A549 (cell line): ENCODE measurements at regions not wholly inside any gene's neighbourhood (a gene's known extent, or its start where the extent isn't known, plus 50 kb on each side); places are given as distances from the start of the nearest gene placed in this dataset.

ENCODE experiments used
- ATAC-seq, 2 experiments: fragments of 200-7000 bp in 1 of 2; fragments of >200 bp in 1 of 2; cut with Nextera tagmentation in 1 of 2; cut with Tn5 transposase in 1 of 2; 3 replicates each; pipeline versions ENCODE4 v1.8.0 to v1.9.1; 2018 to 2020; ENCODE audit warnings: mild to moderate bottlenecking in 1 of 2, moderate library complexity in 1 of 2
- CTCF ChIA-PET: fragments of 300-600 bp; sonication (Branson Sonifier 250); formaldehyde crosslinking; extraction: SDS; loops from one replicate; lab custom pipeline; 2021; ENCODE audit warnings: antibody characterized with exemption, inconsistent platforms; lab: Yijun Ruan, JAX
- POLR2A ChIA-PET: fragments of 350-600 bp; formaldehyde crosslinking; extraction: SDS; loops from one replicate; lab custom pipeline; 2021; ENCODE audit warnings: antibody characterized with exemption, inconsistent platforms; lab: Yijun Ruan, JAX
- DNase-seq, 2 experiments: peaks; one replicate each; pipeline versions ENCODE4 v3.0.0 to v3.0.0-alpha.2; 2011 to 2016; ENCODE audit warnings: low read depth in 1 of 2, low spot score in 1 of 2
- FAIRE-seq: peaks from 2 replicates; lab custom pipeline; 2011; peaks lifted over from hg19 to GRCh38; lab: Jason Lieb, UNC
- H3K27ac ChIP-seq, 2 experiments: fragments of >200 bp; sonication (Bioruptor Twin); formaldehyde crosslinking; 3 replicates each; pipeline ENCODE4 v1.5.1; 2016 to 2017
- H3K4me1 ChIP-seq: fragments of >200 bp; sonication (Bioruptor Twin); formaldehyde crosslinking; 3 replicates; pipeline ENCODE4 v1.6.1; 2016
- H3K4me2 ChIP-seq: fragments of >200 bp; sonication (Bioruptor Twin); formaldehyde crosslinking; 3 replicates; pipeline ENCODE4 v1.6.1; 2016
- H3K4me3 ChIP-seq: fragments of >200 bp; sonication (Bioruptor Twin); formaldehyde crosslinking; 3 replicates; pipeline ENCODE4 v1.5.1; 2016
- H3K9me3 ChIP-seq: fragments of >200 bp; sonication (Bioruptor Twin); formaldehyde crosslinking; 3 replicates; pipeline ENCODE4 v1.6.1; 2016
- CBX8 ChIP-seq: fragments of 200-600 bp; sonication (generic); IDR thresholded peaks from 2 replicates; pipeline ENCODE4 v1.6.1; 2016
- CHD4 ChIP-seq: fragments of 200-600 bp; sonication (generic); IDR thresholded peaks from 2 replicates; pipeline ENCODE4 v1.6.1; 2016; ENCODE audit warnings: antibody characterized with exemption, mild to moderate bottlenecking, borderline replicate concordance
- FOSL2 ChIP-seq, 2 experiments: fragments of 450-650 bp in 1 of 2; fragments of >200 bp in 1 of 2; sonication (Bioruptor Twin) in 1 of 2; formaldehyde crosslinking; IDR thresholded peaks; 2 replicates each; pipeline versions ENCODE4 v1.5.0 to v1.6.1; 2016 to 2020; ENCODE audit warnings: mild to moderate bottlenecking in 1 of 2, moderate library complexity in 1 of 2
- HDAC2 ChIP-seq: fragments of 200-600 bp; sonication (generic); IDR thresholded peaks from 2 replicates; pipeline ENCODE4 v1.6.1; 2016
- HOXA7 ChIP-seq: fragments of 250-450 bp; sonication (Bioruptor Pico); IDR thresholded peaks from 2 replicates; pipeline ENCODE4 v1.5.0; 2020; ENCODE audit warnings: mild to moderate bottlenecking, moderate library complexity
- KDM5A ChIP-seq: fragments of 200-600 bp; sonication (generic); IDR thresholded peaks from 2 replicates; pipeline ENCODE4 v1.6.1; 2016; ENCODE audit warnings: antibody characterized with exemption, mild to moderate bottlenecking
- MYC ChIP-seq: IDR thresholded peaks from 2 replicates; pipeline ENCODE4 v1.6.1; 2012; ENCODE audit warnings: mild to moderate bottlenecking, inconsistent platforms, low read length, improper control_type of control experiment, borderline replicate concordance
- NFE2L2 ChIP-seq: fragments of 150-350 bp; conservative IDR thresholded peaks from 2 replicates; pipeline ENCODE4 v1.6.1; 2014; ENCODE audit warnings: low read length
- NR3C1 ChIP-seq: fragments of >200 bp; sonication (Bioruptor Twin); formaldehyde crosslinking; IDR thresholded peaks from 3 replicates; pipeline ENCODE4 v1.6.1; 2017
- RAD21 ChIP-seq, 2 experiments: fragments of >200 bp in 1 of 2; sonication (Bioruptor Twin) in 1 of 2; formaldehyde crosslinking in 1 of 2; IDR thresholded peaks in 1 of 2; conservative IDR thresholded peaks in 1 of 2; 2 replicates in 1 of 2; 3 replicates in 1 of 2; pipeline ENCODE4 v1.6.1; 2012 to 2018; ENCODE audit warnings: inconsistent platforms in 1 of 2
- RARB ChIP-seq: fragments of 250-450 bp; sonication (Bioruptor Pico); IDR thresholded peaks from 2 replicates; pipeline ENCODE4 v1.8.0; 2021; ENCODE audit warnings: mild to moderate bottlenecking, moderate library complexity
- SMC3 ChIP-seq: fragments of >200 bp; sonication (Bioruptor Twin); formaldehyde crosslinking; IDR thresholded peaks from 3 replicates; pipeline ENCODE4 v1.6.1; 2018; ENCODE audit warnings: inconsistent platforms
- SREBF2 ChIP-seq: fragments of 450-650 bp; IDR thresholded peaks from 2 replicates; pipeline ENCODE4 v1.6.1; 2014; ENCODE audit warnings: mild to moderate bottlenecking, moderate library complexity
- TFCP2L1 ChIP-seq: fragments of 250-450 bp; sonication (Bioruptor Pico); IDR thresholded peaks from 2 replicates; pipeline ENCODE4 v1.5.0; 2021; ENCODE audit warnings: mild to moderate bottlenecking
- ZSCAN20 ChIP-seq: fragments of 250-450 bp; sonication (Bioruptor Pico); IDR thresholded peaks from 2 replicates; pipeline ENCODE4 v1.8.0; 2022; ENCODE audit warnings: mild to moderate bottlenecking, moderate library complexity
- WGBS: methylation state at CpG from one replicate; pipeline ENCODE4 v1.1.6; 2017; ENCODE audit errors: missing lambda C conversion rate; 5-methylcytosine and 5-hydroxymethylcytosine counted together
- TF ChIP-seq, protein P1 (sequence below): fragments of 150-350 bp; IDR thresholded peaks from 2 replicates; pipeline ENCODE4 v1.6.1; 2014; ENCODE audit warnings: low read depth, mild to moderate bottlenecking, low read length
- TF ChIP-seq, protein P2 (sequence below): fragments of 250-450 bp; sonication (Bioruptor Pico); IDR thresholded peaks from 2 replicates; pipeline ENCODE4 v1.5.0; 2020; ENCODE audit warnings: low read depth, mild to moderate bottlenecking, moderate library complexity
- TF ChIP-seq, protein P3 (sequence below): fragments of 250-450 bp; sonication (Bioruptor Pico); IDR thresholded peaks from 2 replicates; pipeline ENCODE4 v1.5.0; 2021; ENCODE audit warnings: mild to moderate bottlenecking, moderate library complexity, borderline replicate concordance
- TF ChIP-seq, protein P4 (sequence below): fragments of 200-600 bp; sonication (generic); IDR thresholded peaks from 2 replicates; pipeline ENCODE4 v1.6.1; 2016; ENCODE audit warnings: antibody characterized with exemption, mild to moderate bottlenecking, moderate library complexity
- TF ChIP-seq, protein P5 (sequence below): IDR thresholded peaks from 2 replicates; pipeline ENCODE4 v1.6.1; 2012

DNA sequence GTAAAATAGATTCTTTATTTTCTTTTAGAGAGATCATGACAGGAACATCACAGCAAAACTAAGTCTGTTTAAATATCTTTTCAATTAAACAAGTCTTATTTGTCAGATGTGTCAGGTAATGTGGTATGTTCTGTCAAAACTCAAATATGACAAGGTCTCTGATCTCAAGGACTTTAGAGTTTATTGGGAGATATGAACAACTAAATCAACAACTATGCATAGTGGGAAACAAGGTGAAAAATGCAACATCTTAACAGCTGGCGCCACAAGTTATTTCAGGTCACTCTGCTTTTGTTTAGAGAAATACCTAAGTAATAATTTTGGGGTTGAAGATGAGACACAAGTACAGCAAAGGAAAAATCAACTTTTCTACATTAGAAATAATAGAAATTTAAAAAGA lies 779.4 kb upstream of the ADGRL4 start (continued):
- TF ChIP-seq, protein P1, sequence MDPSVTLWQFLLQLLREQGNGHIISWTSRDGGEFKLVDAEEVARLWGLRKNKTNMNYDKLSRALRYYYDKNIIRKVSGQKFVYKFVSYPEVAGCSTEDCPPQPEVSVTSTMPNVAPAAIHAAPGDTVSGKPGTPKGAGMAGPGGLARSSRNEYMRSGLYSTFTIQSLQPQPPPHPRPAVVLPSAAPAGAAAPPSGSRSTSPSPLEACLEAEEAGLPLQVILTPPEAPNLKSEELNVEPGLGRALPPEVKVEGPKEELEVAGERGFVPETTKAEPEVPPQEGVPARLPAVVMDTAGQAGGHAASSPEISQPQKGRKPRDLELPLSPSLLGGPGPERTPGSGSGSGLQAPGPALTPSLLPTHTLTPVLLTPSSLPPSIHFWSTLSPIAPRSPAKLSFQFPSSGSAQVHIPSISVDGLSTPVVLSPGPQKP, result no peak
- TF ChIP-seq MYC, result no peak

DNA sequence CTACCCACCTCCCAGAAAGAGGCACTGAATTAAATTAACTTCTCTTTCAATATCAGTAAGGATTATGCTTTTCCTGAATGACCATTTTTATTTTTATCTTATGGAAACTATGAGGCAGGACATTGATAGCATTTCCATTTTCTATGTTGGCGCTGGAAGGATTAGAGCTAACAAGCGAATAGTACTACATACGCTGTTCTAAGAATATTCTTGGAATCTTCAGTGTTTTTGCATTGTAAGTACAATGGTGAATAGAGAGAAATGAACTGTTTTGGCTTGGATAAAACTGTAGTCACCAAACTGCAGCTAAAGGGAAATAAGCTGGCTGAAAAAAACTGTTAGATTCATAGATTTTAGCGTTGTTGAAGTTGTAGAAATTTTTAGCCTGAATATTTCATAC lies 779.0 kb upstream of the ADGRL4 start:
- 59% methylated on average over 4 of the region's 4 CpGs for WGBS
- TF ChIP-seq HDAC2 (no peak), CHD4 (no peak), KDM5A (no peak), MYC (no peak), ZSCAN20 (CRISPR knock-in tag) (no peak), SREBF2 (no peak), SMC3 (no peak), CBX8 (no peak), RARB (no peak), FOSL2 (IDR thresholded peaks at IDR 0.05) (no peak), FOSL2 (CRISPR knock-in tag; IDR thresholded peaks at IDR 0.05) (no peak)
- TF ChIP-seq, protein P2, sequence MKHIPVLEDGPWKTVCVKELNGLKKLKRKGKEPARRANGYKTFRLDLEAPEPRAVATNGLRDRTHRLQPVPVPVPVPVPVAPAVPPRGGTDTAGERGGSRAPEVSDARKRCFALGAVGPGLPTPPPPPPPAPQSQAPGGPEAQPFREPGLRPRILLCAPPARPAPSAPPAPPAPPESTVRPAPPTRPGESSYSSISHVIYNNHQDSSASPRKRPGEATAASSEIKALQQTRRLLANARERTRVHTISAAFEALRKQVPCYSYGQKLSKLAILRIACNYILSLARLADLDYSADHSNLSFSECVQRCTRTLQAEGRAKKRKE (CRISPR knock-in tag), result no peak
- TF ChIP-seq, protein P3, sequence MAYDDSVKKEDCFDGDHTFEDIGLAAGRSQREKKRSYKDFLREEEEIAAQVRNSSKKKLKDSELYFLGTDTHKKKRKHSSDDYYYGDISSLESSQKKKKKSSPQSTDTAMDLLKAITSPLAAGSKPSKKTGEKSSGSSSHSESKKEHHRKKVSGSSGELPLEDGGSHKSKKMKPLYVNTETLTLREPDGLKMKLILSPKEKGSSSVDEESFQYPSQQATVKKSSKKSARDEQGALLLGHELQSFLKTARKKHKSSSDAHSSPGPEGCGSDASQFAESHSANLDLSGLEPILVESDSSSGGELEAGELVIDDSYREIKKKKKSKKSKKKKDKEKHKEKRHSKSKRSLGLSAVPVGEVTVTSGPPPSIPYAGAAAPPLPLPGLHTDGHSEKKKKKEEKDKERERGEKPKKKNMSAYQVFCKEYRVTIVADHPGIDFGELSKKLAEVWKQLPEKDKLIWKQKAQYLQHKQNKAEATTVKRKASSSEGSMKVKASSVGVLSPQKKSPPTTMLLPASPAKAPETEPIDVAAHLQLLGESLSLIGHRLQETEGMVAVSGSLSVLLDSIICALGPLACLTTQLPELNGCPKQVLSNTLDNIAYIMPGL (CRISPR knock-in tag), result no peak
- TF ChIP-seq, protein P4, sequence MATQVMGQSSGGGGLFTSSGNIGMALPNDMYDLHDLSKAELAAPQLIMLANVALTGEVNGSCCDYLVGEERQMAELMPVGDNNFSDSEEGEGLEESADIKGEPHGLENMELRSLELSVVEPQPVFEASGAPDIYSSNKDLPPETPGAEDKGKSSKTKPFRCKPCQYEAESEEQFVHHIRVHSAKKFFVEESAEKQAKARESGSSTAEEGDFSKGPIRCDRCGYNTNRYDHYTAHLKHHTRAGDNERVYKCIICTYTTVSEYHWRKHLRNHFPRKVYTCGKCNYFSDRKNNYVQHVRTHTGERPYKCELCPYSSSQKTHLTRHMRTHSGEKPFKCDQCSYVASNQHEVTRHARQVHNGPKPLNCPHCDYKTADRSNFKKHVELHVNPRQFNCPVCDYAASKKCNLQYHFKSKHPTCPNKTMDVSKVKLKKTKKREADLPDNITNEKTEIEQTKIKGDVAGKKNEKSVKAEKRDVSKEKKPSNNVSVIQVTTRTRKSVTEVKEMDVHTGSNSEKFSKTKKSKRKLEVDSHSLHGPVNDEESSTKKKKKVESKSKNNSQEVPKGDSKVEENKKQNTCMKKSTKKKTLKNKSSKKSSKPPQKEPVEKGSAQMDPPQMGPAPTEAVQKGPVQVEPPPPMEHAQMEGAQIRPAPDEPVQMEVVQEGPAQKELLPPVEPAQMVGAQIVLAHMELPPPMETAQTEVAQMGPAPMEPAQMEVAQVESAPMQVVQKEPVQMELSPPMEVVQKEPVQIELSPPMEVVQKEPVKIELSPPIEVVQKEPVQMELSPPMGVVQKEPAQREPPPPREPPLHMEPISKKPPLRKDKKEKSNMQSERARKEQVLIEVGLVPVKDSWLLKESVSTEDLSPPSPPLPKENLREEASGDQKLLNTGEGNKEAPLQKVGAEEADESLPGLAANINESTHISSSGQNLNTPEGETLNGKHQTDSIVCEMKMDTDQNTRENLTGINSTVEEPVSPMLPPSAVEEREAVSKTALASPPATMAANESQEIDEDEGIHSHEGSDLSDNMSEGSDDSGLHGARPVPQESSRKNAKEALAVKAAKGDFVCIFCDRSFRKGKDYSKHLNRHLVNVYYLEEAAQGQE, result no peak
- ChIA-PET POLR2A (no interaction called here), CTCF (no interaction called here)
- Histone ChIP-seq H3K4me2 (no peak overlapping the region), H3K27ac (no peak overlapping the region), H3K9me3 (no peaks in the 10 kb centered on the region), H3K4me1 (no peaks in the 10 kb centered on the region), H3K4me3 (no peak overlapping the region)
- ATAC-seq (no peak), FAIRE-seq (no peak), DNase-seq (no peak)

DNA sequence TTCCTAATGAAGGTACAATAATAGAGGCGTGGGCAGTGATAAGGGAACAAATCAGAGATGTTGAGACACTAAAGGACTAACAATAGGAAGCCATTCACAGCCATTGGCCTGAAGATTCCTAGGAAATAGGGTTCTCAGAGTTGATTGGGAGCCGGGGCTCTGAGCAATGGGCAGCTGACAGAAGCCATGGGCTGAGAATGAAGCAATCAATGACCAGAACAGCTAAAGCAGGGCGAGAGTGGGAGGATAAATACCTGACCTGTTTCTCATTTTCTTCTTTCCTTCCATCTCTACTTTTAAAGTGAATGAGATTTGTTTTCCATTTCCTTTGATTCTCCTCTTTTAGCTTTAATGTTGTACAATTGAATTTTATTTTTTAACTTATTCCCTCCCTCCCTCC lies 774.7 kb upstream of the ADGRL4 start:
- no peaks in the 10 kb centered on the region for H3K4me1 ChIP-seq
- no peak for DNase-seq
- POLR2A ChIA-PET, result no interaction called here
- TF ChIP-seq HOXA7 (CRISPR knock-in tag) (no peak), NR3C1 (no peak), RAD21 (conservative IDR thresholded peaks at IDR 0.05 in 1 of 2, IDR thresholded peaks at IDR 0.05 in 1 of 2) (no peak), MYC (no peak), CHD4 (no peak), NFE2L2 (no peak), TFCP2L1 (CRISPR knock-in tag) (no peak)
- TF ChIP-seq, protein P5, sequence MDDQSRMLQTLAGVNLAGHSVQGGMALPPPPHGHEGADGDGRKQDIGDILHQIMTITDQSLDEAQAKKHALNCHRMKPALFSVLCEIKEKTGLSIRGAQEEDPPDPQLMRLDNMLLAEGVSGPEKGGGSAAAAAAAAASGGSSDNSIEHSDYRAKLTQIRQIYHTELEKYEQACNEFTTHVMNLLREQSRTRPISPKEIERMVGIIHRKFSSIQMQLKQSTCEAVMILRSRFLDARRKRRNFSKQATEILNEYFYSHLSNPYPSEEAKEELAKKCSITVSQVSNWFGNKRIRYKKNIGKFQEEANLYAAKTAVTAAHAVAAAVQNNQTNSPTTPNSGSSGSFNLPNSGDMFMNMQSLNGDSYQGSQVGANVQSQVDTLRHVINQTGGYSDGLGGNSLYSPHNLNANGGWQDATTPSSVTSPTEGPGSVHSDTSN, result no peak
- WGBS, result 8% methylated on average over 3 of the region's 3 CpGs
- ATAC-seq, result no peak
- CTCF ChIA-PET, result no interaction called here
- FAIRE-seq, result no peak
- H3K9me3 ChIP-seq, result no peaks in the 10 kb centered on the region
- H3K4me3 ChIP-seq, result no peak overlapping the region
- no peak overlapping the region for H3K4me2 ChIP-seq
- H3K27ac ChIP-seq, result no peak overlapping the region
